NCI-H2227 treated with DMSO at 0.1 percent for 48 hours (cell line): ENCODE measurements at regions not wholly inside any gene's neighbourhood (a gene's known extent, or its start where the extent isn't known, plus 50 kb on each side); places are given as distances from the start of the nearest gene placed in this dataset.
"Not testable (repeated sequence)": the region's sequence is repeated elsewhere in the genome, so short reads cannot be mapped to it uniquely, and the experiment has no call there.

Experiments
- DNase-seq: peaks from one replicate; lab custom pipeline; 2025; lab: John Stamatoyannopoulos, UW

- no peak for DNase-seq
Measured at GRCh38 chr6:100228437-100228833, 234.4 kb upstream of the MCHR2 start.

GRCh38 chr6:100226811-100227210 is 232.8 kb upstream of the MCHR2 start:
- no peak for DNase-seq

- DNase-seq = not testable (repeated sequence)
Measured at GRCh38 chr6:100223952-100224351, 229.9 kb upstream of the MCHR2 start.

- no peak for DNase-seq
Measured at GRCh38 chr6:100220543-100220942, 226.5 kb upstream of the MCHR2 start.

GRCh38 chr6:100217225-100218012 is 223.4 kb upstream of the MCHR2 start:
- no peak for DNase-seq

- DNase-seq = no peak
Measured at GRCh38 chr6:100216760-100217159, 222.7 kb upstream of the MCHR2 start.

- no peak for DNase-seq
Measured at GRCh38 chr6:100212131-100212530, 218.1 kb upstream of the MCHR2 start.

GRCh38 chr6:100210137-100211117 is 216.4 kb upstream of the MCHR2 start:
- DNase-seq = no peak

- DNase-seq = no peak
Measured at GRCh38 chr6:100209323-100210136, 215.5 kb upstream of the MCHR2 start.

- no peak for DNase-seq
Measured at GRCh38 chr6:100203400-100203799, 209.4 kb upstream of the MCHR2 start.

- DNase-seq = no peak
Measured at GRCh38 chr6:100202417-100203194, 208.6 kb upstream of the MCHR2 start.

GRCh38 chr6:100196214-100196982 is 202.4 kb upstream of the MCHR2 start:
- not testable (repeated sequence) for DNase-seq

GRCh38 chr6:100195244-100195643 is 201.2 kb upstream of the MCHR2 start:
- not testable (repeated sequence) for DNase-seq

GRCh38 chr6:100194535-100194934 is 200.5 kb upstream of the MCHR2 start:
- DNase-seq = no peak

- DNase-seq = no peak
Measured at GRCh38 chr6:100188754-100189153, 194.7 kb upstream of the MCHR2 start.

GRCh38 chr6:100186552-100186951 is 192.5 kb upstream of the MCHR2 start:
- DNase-seq = no peak

GRCh38 chr6:100185615-100186014 is 191.6 kb upstream of the MCHR2 start:
- DNase-seq = no peak

- no peak for DNase-seq
Measured at GRCh38 chr6:100184473-100184872, 190.4 kb upstream of the MCHR2 start.

GRCh38 chr6:100182313-100182712 is 188.3 kb upstream of the MCHR2 start:
- DNase-seq = no peak

GRCh38 chr6:100181309-100181708 is 187.3 kb upstream of the MCHR2 start:
- no peak for DNase-seq
